Large intestine (tissue), 3 donors: ENCODE measurements at regions not wholly inside any gene's neighbourhood (a gene's known extent, or its start where the extent isn't known, plus 50 kb on each side); places are given as distances from the start of the nearest gene placed in this dataset.

Source experiments
- DNase-seq, 2 donors: peaks; one replicate each; pipeline versions ENCODE4 v3.0.0 to v3.0.0-alpha.2; 2013
- H3K27ac ChIP-seq: one replicate; pipeline ENCODE4 v1.5.1; 2013; ENCODE audit warnings: low read length
- H3K27me3 ChIP-seq: 2 replicates; pipeline ENCODE4 v1.6.1; 2013; ENCODE audit warnings: low read length; ENCODE audit not compliant: control insufficient read depth, insufficient read depth
- H3K36me3 ChIP-seq: 2 replicates; pipeline ENCODE4 v1.6.1; 2013; ENCODE audit warnings: low read length; ENCODE audit not compliant: control insufficient read depth, insufficient read depth
- H3K4me1 ChIP-seq: one replicate; pipeline ENCODE4 v1.6.1; 2013; ENCODE audit warnings: low read length; ENCODE audit not compliant: control insufficient read depth, insufficient read depth
- H3K4me3 ChIP-seq: one replicate; pipeline ENCODE4 v1.5.1; 2013; ENCODE audit warnings: low read length
- H3K9me3 ChIP-seq: one replicate; pipeline ENCODE4 v1.6.1; 2013; ENCODE audit warnings: mild to moderate bottlenecking, low read depth, low read length, moderate library complexity; ENCODE audit not compliant: control insufficient read depth
- WGBS: methylation state at CpG from one replicate; pipeline ENCODE4 v1.1.5; 2013; ENCODE audit warnings: low lambda C conversion rate; ENCODE audit not compliant: insufficient coverage; 5-methylcytosine and 5-hydroxymethylcytosine counted together

DNA sequence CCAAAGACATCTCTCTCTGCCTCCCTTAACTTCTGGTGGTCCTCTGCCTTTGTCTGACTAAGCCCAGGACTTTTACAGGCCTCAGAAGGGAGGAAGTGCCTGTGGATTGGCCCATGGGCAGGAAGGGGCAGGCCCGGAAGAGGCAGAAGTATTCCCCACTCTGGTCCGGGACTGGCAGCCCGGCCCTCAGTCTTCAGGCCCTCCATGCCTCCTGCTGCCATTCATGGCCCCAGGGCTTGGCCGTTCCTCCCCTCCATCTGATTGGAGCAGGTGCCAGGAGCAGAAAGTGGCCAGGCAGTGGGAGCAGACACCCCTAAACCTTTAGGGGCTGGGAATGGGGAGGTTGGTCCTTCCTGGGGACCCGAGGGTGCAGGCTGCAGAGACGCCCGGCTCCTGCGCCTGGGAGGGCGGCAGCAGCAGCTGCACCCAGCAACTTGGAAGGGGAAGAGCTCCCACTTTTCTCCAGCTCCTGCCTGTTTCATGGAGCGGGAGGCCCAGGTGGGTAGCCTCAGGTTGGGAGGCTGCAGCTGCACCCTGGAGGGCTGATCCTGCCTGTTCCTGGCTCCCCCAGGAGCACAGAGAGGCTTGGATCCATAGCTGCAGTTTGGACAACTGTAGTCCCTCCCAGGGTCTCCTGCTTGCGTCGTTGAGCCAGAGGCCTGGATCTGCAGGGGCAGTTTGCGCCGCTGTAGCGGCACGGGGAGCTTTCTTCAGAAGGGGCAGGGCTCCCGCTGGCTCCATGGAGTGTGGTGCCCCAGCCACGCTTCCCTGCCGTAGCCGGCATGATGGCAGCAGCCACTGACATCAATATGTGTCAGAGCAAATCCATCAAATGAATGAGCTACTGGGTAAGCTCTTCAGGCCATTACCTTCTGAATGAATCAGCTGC, 661.5 kb upstream of the NUDT12 start:
- DNase-seq, result no peak
- H3K27me3 ChIP-seq, result no peaks in the 10 kb centered on the region
- no peaks in the 10 kb centered on the region for H3K4me1 ChIP-seq
- 96% methylated on average over 3 of the region's 20 CpGs for WGBS
- H3K27ac ChIP-seq, result no peak overlapping the region
- H3K9me3 ChIP-seq, result peaks cover 5% of the 10 kb centered on the region
- no peak overlapping the region for H3K4me3 ChIP-seq
- no peaks in the 10 kb centered on the region for H3K36me3 ChIP-seq

DNA sequence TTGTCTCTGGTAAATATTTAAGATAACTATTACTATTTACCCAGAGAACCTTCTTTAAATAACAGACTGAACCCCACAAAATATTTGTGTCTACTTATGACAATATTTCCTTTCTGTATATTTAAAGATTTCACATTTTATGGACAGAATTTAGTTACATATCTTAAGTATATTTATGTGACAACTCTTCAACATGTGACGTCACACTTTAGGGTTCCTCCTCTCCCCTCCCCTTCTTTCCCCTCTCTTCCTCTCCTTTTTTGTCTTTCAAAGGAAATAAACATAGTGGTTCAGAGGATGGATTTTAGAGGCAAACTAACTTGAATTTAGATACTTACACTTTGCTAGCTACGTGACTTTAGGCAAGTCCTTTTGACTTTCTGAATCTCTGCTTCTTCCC, 655.6 kb upstream of the NUDT12 start:
- WGBS, result 80% methylated on average over 2 of the region's 2 CpGs
- H3K4me1 ChIP-seq, result no peaks in the 10 kb centered on the region
- H3K9me3 ChIP-seq, result no peaks in the 10 kb centered on the region
- no peak overlapping the region for H3K4me3 ChIP-seq
- DNase-seq, result no peak
- no peaks in the 10 kb centered on the region for H3K27me3 ChIP-seq
- H3K27ac ChIP-seq, result no peak overlapping the region
- no peaks in the 10 kb centered on the region for H3K36me3 ChIP-seq

DNA sequence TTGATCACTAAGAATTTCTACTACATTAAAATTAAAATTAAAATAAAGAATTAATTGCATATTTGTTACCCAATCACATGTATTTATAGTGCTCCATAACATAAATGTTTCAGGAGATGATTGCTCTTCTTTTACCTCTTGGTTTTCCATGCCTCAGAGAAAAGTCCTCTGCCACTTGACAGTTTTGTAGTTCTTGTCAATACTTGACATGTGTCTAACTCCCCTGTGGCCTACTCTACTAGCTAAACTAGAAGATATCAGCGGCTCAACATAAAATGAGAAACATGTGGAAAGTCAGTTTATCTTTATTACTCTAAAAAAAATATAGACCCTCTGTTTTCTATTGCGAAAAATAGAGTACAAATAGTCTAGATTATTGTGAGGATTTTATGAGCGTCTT, 650.6 kb upstream of the NUDT12 start:
- H3K36me3 ChIP-seq, result no peaks in the 10 kb centered on the region
- H3K4me3 ChIP-seq, result no peak overlapping the region
- no peak for DNase-seq
- no peaks in the 10 kb centered on the region for H3K27me3 ChIP-seq
- WGBS, result 83% methylated on average over 1 of the region's 3 CpGs
- no peaks in the 10 kb centered on the region for H3K4me1 ChIP-seq
- H3K9me3 ChIP-seq, result no peaks in the 10 kb centered on the region
- H3K27ac ChIP-seq, result no peak overlapping the region

DNA sequence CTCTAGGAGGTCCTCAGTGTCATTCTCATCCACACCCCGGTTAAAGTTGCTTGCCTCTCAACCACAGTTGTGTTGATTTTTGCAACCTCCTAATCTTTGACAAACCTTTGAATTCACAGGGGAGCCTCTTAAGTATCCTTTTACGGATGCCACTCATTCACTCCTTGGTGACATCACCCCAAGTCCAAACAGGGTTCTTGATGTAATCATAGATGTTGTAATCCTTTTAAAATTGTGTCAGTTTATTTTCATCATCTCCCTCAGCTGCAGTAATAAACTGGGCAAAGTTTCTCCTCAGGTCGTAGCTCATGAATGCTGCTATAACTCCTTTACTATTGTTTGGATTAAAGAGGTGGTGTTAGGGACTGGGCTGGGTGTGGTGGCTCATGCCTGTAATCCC, 637.2 kb upstream of the NUDT12 start:
- no peak overlapping the region for H3K27ac ChIP-seq
- DNase-seq, result no peak
- no peaks in the 10 kb centered on the region for H3K9me3 ChIP-seq
- no peaks in the 10 kb centered on the region for H3K27me3 ChIP-seq
- H3K4me1 ChIP-seq, result no peaks in the 10 kb centered on the region
- no peak overlapping the region for H3K4me3 ChIP-seq
- no peaks in the 10 kb centered on the region for H3K36me3 ChIP-seq
- WGBS, result 58% methylated on average over 2 of the region's 3 CpGs

DNA sequence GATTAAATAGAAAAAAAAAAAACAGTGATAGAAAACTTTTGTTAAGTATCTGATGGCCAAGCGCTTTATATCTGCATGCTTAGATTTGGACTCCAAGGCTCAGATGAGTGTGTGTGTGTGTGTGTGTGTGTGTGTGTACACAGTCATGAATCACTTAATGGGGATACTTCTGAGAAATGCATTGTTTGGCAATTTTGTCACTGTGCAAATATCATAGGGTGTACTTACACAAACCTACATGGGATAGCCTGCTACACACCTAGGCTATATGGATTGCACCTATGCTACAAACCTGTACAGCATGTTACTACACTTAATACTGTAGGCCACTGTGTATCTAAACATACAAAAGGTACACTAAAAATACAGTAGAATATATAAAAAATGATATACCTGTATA, 635.6 kb upstream of the NUDT12 start:
- Histone ChIP-seq H3K4me1 (no peaks in the 10 kb centered on the region), H3K9me3 (no peaks in the 10 kb centered on the region), H3K27me3 (no peaks in the 10 kb centered on the region), H3K36me3 (no peaks in the 10 kb centered on the region), H3K27ac (no peak overlapping the region), H3K4me3 (no peak overlapping the region)
- no peak for DNase-seq
- WGBS, result 100% methylated on average over 1 of the region's 1 CpG

DNA sequence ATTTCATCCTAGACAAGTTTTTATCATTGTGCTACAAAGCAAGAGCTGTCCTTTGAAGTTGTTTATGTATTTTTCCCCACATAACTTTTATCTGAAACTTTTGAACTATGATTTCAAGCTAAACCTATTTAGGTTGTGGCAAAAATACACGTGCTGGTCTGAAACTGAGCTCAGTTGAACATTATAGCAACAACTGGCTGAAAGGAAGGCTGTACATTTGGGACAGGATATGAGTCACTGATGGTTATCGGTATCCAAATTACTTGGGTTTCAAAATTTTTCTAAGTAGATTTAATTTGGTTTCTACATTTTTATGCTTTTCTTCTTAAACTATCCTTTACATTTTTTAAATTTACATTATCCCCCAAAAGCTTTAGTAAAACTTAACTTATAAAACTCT, 627.3 kb upstream of the NUDT12 start:
- Histone ChIP-seq H3K4me3 (no peak overlapping the region), H3K4me1 (no peaks in the 10 kb centered on the region), H3K9me3 (no peaks in the 10 kb centered on the region), H3K36me3 (no peaks in the 10 kb centered on the region), H3K27me3 (no peaks in the 10 kb centered on the region), H3K27ac (no peak overlapping the region)
- WGBS, result 100% methylated on average over 1 of the region's 2 CpGs
- DNase-seq, result no peak

DNA sequence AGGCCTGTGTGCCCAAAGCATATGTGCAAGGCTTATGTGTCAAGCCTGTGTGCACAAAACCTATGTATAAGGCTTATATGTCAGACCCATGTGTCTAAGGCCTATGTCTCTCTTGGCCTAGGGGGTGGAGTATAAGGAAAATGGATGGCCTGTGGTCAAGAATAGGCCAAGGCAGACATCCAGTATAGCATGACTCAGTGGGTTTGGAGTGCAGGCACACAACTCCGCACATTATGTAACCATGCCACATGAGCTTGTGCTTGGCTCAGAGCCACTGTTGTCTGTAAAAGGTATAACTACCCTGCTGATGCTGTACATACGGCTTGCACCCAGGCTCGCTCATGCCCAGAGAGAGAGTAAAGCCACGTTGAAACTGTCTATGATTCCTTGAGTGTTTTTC, 626.4 kb upstream of the NUDT12 start:
- H3K4me3 ChIP-seq, result no peak overlapping the region
- H3K27me3 ChIP-seq, result no peaks in the 10 kb centered on the region
- WGBS, result no CpG with 5 or more reads among the region's 4 CpGs
- no peaks in the 10 kb centered on the region for H3K9me3 ChIP-seq
- no peaks in the 10 kb centered on the region for H3K4me1 ChIP-seq
- no peaks in the 10 kb centered on the region for H3K36me3 ChIP-seq
- H3K27ac ChIP-seq, result no peak overlapping the region
- DNase-seq, result no peak

DNA sequence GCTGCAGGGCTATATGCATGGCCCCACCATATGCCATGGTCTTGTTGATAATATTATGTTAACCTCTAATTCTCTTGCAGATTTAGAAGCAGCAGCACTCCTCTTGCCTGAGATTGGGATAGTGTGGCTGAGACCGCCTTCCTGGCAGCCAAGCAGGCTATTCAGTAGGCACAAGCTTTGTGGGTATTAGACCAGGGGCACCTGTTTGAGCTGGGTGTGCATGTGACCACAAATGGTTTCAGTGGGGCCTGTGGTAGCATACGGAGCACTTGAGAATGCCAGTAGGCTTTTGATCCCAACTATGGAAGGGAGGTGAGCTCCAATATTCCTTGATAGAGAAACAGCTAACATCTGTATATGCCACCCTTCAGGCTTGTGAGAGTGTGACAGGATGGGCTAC, 625.1 kb upstream of the NUDT12 start:
- no peaks in the 10 kb centered on the region for H3K9me3 ChIP-seq
- H3K4me3 ChIP-seq, result no peak overlapping the region
- no CpG with 5 or more reads among the region's 2 CpGs for WGBS
- no peak overlapping the region for H3K27ac ChIP-seq
- no peaks in the 10 kb centered on the region for H3K27me3 ChIP-seq
- H3K36me3 ChIP-seq, result no peaks in the 10 kb centered on the region
- no peaks in the 10 kb centered on the region for H3K4me1 ChIP-seq
- DNase-seq, result no peak

DNA sequence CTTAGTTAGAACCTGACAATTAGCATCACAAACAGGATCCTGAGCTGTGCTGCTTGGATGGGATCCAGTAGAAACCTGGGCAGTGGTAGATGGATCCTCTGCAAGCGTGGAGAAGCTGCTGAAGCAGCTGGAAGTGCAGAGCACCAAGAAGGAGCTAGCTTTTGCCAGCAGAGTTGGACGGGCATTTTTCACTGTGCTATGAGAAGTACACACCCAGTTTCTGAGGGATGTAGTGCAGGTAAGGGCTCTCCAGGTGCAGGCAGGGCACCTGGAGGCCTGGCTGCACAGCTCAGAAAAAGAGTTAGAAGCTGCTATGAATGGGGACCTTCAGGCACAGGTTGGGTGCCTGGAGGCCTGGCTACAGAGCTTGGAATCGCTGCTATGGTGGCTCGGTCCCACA, 623.9 kb upstream of the NUDT12 start:
- H3K27me3 ChIP-seq, result no peaks in the 10 kb centered on the region
- H3K9me3 ChIP-seq, result no peaks in the 10 kb centered on the region
- H3K27ac ChIP-seq, result no peak overlapping the region
- no peaks in the 10 kb centered on the region for H3K36me3 ChIP-seq
- no peaks in the 10 kb centered on the region for H3K4me1 ChIP-seq
- no CpG with 5 or more reads among the region's 4 CpGs for WGBS
- no peak for DNase-seq
- H3K4me3 ChIP-seq, result no peak overlapping the region

DNA sequence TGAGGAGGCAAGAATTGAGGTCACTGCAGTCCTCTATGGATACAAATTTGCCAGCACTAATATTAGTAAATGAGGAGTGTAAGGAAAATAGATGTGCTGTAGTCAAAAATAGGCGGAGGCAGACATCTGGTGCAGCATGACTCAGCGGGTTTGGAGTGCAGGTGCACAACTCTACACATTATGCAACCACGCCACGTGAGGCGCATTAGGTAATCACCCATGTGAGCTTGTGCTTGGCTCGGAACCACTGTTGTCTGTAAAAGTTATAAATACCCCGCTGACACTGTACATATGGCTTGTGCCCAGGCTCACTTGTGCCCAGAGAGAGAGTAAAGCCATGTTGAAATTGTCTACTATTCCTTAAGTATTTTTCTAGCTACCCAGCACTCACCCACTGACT, 623.5 kb upstream of the NUDT12 start:
- DNase-seq, result no peak
- no CpG with 5 or more reads among the region's 7 CpGs for WGBS
- Histone ChIP-seq H3K36me3 (no peaks in the 10 kb centered on the region), H3K27me3 (no peaks in the 10 kb centered on the region), H3K9me3 (no peaks in the 10 kb centered on the region), H3K4me3 (no peak overlapping the region), H3K27ac (no peak overlapping the region), H3K4me1 (no peaks in the 10 kb centered on the region)

DNA sequence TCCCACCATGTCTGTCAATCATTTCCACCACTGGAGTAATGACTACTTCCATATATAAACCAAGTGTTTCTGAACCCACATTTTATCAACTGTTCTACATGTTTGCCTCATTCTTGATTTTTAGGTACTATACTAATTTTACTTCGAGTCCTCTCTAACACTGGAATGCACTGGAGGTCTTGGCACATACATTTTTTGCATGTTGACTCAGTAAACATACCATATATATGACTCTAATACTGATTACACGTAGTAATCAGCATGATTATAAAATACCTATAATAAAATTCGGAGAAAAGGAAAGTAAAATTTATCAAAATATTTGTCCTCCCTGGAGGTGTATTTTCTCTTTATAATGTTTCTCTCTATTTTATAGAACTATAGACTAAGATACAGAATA, 621.7 kb upstream of the NUDT12 start:
- Histone ChIP-seq H3K36me3 (no peaks in the 10 kb centered on the region), H3K27ac (no peak overlapping the region), H3K4me3 (no peak overlapping the region), H3K4me1 (no peaks in the 10 kb centered on the region), H3K27me3 (no peaks in the 10 kb centered on the region), H3K9me3 (peaks cover 2% of the 10 kb centered on the region)
- 58% methylated on average over 3 of the region's 3 CpGs for WGBS
- DNase-seq, result no peak
